HG02885 (cell line): ENCODE measurements at regions not wholly inside any gene's neighbourhood (a gene's known extent, or its start where the extent isn't known, plus 50 kb on each side); places are given as distances from the start of the nearest gene placed in this dataset.
"Not testable (repeated sequence)": the region's sequence is repeated elsewhere in the genome, so short reads cannot be mapped to it uniquely, and the experiment has no call there.

ENCODE experiments used
- ATAC-seq: cut with Tn5 transposase; IDR thresholded peaks from one replicate; pipeline ENCODE4 v1.9.1; 2021; ENCODE audit warnings: mild to moderate bottlenecking; ENCODE audit not compliant: unreplicated experiment, poor library complexity

DNA sequence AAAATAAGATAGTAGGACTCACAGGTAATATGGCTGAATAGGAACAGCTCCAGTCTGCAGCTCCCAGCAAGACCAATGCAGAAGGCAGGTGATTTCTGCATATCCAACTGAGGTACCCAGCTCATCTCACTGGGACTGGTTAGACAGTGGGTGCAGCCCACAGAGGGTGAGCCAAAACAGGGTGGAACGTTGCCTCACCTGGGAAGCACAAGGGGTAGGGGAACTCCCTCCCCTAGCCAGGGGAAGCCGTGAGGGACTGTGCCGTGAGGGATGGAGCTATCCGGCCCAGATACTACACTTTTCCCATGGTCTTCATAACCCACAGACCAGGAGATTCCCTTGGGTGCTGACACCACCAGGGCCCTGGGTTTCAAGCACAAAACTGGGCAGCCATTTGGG lies 114.8 kb upstream of the GNAI1 start:
- ATAC-seq, result not testable (repeated sequence)

DNA sequence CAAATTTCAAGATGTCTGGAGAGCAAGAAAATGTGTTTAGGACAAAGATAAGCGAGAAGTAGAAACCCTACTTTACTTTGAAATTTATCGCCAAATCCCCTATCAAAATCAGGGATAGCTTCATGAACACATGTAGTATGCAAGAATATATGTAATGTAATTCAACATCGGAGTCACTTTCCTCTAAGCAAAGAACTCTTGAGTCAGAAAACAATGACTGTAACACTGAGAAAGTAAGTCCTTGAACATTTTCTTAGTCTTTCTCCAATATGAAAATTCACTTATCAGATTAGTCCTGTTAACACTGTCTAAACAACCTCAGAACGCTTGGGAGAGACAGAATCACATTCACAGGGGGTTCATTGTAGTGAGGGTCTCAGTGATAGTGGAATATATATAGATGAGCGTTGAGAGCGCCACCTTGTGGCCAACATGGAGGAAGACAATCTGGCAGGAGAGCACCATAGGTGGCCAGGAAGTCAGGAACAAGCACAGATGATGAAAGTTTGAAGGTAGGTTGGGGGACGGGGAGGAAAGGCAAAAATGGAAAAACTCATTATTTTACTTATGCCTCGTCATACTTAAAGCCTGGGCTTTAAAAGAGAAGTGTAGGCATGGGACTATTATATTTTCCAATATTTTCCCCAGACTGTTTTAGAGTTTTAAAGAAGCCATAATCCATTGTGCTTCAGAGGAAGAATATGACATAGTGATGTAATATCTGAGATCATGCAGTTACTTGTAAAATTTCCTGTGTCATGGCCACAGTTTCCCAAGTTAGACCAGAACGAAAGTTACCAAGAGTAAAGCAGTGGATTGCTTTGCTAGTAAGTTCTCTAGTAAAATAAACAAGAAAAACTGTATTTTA lies 115.5 kb upstream of the GNAI1 start:
- ATAC-seq, result peak; percentile 100

DNA sequence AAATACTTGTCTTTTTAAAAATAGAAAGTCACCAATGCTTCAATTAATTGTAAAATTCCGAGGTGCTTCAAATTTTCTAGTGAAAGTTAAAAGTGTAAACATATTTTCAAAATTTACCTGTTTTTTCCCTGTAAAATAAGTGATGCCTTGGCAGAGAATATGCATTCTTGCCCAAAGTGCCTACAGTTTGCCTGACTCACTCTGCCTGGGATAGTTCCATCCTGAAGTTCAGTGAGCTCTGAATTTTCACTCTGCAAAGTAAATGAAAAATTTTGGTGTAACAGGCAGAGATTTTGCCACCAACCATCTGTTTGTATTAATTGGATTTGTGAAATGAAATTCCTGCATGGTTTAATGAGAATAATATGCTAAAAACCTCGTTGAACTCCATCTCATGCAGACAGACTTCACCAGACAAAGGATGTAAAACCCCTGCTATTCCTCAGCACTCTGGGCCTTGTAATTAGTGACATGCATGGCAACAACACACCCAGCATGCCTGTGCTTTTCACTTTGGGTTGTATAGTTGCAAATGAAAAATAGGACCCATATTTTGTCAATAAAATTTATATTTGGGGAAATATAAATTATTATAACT lies 117.4 kb upstream of the GNAI1 start:
- no peak for ATAC-seq

GRCh38 chr7:80014511-80014910 lies 120.1 kb upstream of the GNAI1 start:
- no peak for ATAC-seq

DNA sequence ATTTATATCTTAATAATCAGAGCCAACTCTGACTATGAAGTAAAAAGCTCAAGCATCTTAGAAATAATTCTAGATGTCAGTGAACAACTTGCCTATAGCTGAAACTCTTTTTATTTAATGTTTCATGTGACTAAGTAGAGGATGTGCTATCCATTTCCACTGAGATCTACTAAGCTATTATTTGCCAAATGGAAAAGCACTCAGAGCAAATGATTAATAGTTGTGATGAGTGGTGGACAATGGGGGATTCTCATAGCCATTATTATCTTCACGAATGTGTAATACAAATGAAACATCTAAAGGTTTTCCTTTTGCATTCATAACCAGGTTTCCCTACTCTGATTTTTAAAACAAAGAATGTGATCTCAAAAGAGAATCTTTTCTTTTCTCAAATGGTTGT lies 126.6 kb upstream of the GNAI1 start:
- no peak for ATAC-seq

- ATAC-seq, result no peak
These were observed 131.8 kb upstream of the GNAI1 start for GRCh38 chr7:80002865-80003264.

DNA sequence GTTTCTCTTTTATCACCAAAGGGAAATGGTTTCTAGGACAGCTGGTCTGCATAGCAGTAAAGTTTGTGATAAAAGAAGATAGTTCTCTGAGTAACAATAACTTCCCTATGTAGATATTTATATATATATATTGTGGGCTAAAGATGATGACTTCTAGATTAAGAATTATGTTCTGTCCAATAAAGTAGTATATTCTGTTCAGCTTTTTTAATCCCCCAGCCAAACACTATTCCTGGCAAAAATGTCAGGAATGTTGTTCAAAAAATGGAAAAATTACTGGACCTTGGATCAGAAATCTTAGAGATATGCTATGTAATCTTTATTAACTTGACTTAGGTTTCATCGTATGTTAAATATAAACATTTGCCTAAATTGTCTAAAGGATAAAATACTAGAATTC lies 136.3 kb upstream of the GNAI1 start:
- no peak for ATAC-seq

- ATAC-seq, result no peak
These were observed 137.3 kb upstream of the GNAI1 start for GRCh38 chr7:79997345-79997744.

DNA sequence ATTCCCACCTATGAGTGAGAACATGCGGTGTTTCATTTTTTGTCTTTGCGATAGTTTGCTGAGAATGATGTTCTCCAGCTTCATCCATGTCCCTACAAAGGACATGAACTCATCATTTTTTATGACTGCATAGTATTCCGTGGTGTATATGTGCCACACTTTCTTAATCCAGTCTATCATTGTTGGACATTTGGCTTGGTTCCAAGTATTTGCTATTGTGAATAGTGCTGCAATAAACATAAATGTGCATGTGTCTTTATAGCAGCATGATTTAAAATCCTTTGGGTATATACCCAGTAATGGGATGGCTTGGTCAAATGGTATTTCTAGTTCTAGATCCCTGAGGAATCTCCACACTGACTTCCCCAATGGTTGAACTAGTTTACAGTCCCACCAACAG lies 138.9 kb upstream of the GNAI1 start:
- not testable (repeated sequence) for ATAC-seq

- ATAC-seq, result no peak
These were observed 146.0 kb upstream of the GNAI1 start for GRCh38 chr7:79988653-79989052.

DNA sequence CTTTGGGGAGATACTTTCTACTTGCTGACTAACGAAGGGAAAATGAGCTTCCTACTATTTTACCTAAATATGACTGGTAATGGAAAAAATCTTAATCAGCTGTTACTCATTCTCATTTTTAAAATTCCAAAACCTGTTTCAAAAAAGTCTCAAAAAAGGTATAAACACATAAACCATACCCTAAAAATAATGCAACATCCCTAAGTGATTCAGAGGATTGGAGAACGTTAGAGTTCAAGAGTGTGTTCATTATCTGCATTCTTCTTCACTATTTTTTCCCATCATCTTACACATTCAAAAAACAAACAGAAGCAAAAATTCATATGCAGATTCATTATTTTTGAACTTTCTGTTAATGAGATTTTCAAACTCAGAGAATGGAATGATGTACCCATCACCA lies 150.4 kb upstream of the GNAI1 start:
- ATAC-seq, result no peak

GRCh38 chr7:79982141-79982770 lies 152.4 kb upstream of the GNAI1 start:
- no peak for ATAC-seq

- no peak for ATAC-seq
These were observed 154.3 kb upstream of the GNAI1 start for GRCh38 chr7:79980376-79980775.

- no peak for ATAC-seq
These were observed 155.2 kb upstream of the GNAI1 start for GRCh38 chr7:79979437-79979836.

DNA sequence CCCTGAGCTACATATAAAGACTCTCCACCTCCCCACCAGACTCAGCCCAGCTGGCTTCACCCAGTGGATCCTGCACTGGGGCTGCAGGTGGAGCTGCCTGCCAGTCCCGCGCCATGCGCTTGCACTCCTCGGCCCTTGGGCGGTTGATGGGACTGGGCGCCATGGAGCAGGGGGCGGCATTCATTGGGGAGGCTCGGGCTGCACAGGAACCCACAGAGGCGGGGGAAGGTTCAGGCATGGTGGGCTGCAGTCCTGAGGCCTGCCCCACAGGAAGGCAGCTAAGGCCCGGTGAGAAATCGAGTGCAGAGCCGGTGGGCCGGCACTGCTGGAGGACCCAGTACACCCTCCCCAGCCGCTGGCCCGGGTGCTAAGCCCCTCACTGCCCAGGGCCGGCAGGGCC lies 157.2 kb upstream of the GNAI1 start:
- ATAC-seq, result no peak

DNA sequence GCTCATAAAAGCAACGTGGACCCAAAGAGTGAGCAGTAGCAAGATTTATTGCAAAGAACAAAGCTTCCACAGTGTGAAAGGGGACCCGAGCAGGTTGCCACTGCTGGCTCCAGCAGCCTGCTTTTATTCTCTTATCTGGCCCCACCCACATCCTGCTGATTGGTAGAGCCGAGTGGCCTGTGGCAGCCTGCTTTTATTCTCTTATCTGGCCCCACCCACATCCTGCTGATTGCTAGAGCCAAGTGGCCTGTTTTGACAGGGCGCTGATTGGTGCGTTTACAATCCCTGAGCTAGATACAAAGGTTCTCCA lies 158.0 kb upstream of the GNAI1 start:
- ATAC-seq, result not testable (repeated sequence)

DNA sequence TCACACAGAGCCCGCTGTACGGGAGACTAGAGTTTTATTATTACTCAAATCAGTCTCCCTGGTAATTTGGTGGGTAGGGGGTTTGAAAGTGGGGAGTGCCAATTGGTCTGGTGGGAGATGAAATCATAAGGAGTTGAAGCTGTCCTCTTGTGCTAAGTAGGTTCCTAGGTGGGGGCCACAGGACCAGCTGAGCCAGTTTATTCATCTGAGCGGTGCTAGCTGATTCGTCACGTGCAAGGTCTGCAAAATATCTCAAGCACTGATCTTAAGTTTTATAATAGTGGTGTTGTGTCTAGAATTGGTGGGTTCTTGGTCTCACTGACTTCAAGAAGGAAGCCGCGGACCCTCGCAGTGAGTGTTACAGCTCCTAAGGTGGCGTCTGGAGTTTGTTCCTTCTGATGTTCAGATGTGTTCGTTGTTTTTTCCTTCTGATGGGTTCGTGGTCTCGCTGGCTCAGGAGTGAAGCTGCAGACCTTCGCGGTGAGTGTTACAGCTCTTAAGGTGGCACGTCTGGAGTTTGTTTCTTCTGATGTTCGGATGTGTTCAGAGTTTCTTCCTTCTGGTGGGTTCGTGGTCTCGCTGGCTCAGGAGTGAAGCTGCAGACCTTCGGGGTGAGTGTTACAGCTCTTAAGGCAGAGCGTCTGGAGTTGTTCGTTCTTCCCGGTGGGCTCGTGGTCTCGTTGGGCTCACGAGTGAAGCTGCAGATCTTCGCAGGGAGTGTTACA lies 158.5 kb upstream of the GNAI1 start:
- ATAC-seq, result not testable (repeated sequence)

- no peak for ATAC-seq
These were observed 161.2 kb upstream of the GNAI1 start for GRCh38 chr7:79973455-79973854.

- no peak for ATAC-seq
These were observed 163.6 kb upstream of the GNAI1 start for GRCh38 chr7:79971058-79971457.

DNA sequence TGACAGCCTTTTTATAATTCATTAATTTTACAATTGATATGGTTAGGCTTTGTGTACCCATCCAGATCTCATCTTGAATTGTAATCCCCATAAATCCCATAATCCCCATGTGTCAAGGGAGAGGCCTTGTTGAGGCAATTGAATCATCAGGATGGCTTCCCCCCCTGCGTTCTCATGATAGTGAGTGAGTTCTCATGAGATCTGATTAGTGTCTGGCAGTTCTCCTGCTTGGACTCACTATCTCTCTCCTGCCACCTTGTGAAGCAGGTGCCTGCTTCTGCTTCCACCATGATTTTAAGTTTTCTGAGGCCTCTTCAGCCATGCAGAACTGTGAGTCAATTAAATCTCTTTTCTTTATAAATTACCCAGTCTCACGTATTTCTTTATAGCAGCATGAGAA lies 165.7 kb upstream of the GNAI1 start:
- ATAC-seq, result no peak

DNA sequence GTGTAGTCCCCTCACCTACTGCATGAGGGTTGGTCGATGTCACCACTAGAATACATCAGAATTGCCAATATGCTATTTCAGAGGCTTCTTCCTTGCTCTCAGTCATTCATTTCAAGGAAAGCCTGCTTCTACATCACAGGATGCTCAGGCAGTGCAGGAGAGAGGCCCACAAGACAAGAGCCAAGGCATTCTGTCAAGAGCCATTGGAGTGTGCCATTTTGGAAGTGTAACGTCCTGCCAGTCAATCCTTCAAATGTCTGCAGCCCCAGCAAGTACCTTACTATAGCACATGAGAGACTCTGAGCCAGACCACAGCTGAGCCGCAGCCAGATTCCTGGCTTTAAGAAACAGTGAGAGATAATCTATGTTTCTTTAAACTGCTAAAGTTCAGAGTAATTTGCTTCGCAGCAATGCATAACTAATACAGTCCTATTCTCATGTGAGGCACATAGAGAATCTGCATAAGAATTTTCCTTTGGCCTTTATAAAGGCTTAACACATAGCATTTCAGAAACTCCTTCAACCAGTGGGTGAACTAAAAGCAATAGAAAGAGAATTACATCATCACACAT lies 166.5 kb upstream of the GNAI1 start:
- ATAC-seq, result no peak
